ENCODE measurements at regions not wholly inside any gene's neighbourhood (a gene's known extent, or its start where the extent isn't known, plus 50 kb on each side); places are given as distances from the start of the nearest gene placed in this dataset.

- H3K9me1 ChIP-seq (ENCODE audit: control insufficient read depth, insufficient read depth, low read length), result no peaks in the 10 kb centered on the region
- intact Hi-C loops (cut with micrococcal nuclease), result no loop called here
- no peaks in the 10 kb centered on the region for H3K4me1 ChIP-seq (replicated peaks in 1 of 2; ENCODE audit: control insufficient read depth in 2 of 2, insufficient read depth in 2 of 2, low read length in 2 of 2)
- no peaks in the 10 kb centered on the region for H4K20me1 ChIP-seq (replicated peaks; ENCODE audit: control insufficient read depth, insufficient read depth, low read length)
- H3K79me2 ChIP-seq (ENCODE audit: control insufficient read depth, insufficient read depth, low read length), result no peaks in the 10 kb centered on the region
- no peak overlapping the region for H3K4me3 ChIP-seq
- CTCF ChIA-PET (ENCODE audit: low intra/inter-chr PET ratio), result no interaction called here
- H3K36me3 ChIP-seq (ENCODE audit: control insufficient read depth, insufficient read depth, low read length), result no peaks in the 10 kb centered on the region
- POLR2A ChIA-PET, result no interaction called here
- no peaks in the 10 kb centered on the region; the same call in 1 of the 2 replicates for H3K9me3 ChIP-seq (replicated peaks; ENCODE audit: control insufficient read depth, insufficient read depth, low read depth, low read length)
- no peak for DNase-seq (ENCODE audit: extremely low read depth in 1 of 4, low spot score in 3 of 4)
- no peak overlapping the region for H2AFZ ChIP-seq (ENCODE audit: low read depth, low read length)
- no peak for FAIRE-seq
- WGBS (ENCODE audit: insufficient coverage, low coverage, missing lambda C conversion rate), result 0% methylated on average over 4 of the region's 4 CpGs
- H3K4me2 ChIP-seq (ENCODE audit: insufficient read depth, low read length), result no peak overlapping the region
- in situ Hi-C loops (cut with MboI), result no loop called here
- no peak overlapping the region for H3K27ac ChIP-seq (ENCODE audit: extremely low read depth, low read depth, low read length)
- no peak for ATAC-seq
- H3K9ac ChIP-seq (ENCODE audit: insufficient read depth in 1 of 2, low read depth in 2 of 2, low read length in 2 of 2), result no peak overlapping the region
- H3K27me3 ChIP-seq (ENCODE audit: control insufficient read depth in 2 of 2, insufficient read depth in 2 of 2, low read length in 2 of 2), result no peaks in the 10 kb centered on the region
- BruUV-seq (replicated peaks), result no TSS peak
- TF ChIP-seq FOXK2 (conservative IDR thresholded peaks at IDR 0.05 in 1 of 2, IDR thresholded peaks at IDR 0.05 in 1 of 2; ENCODE audit: low read depth in 2 of 2) (no peak), JUND (IDR thresholded peaks at IDR 0.05; ENCODE audit: borderline replicate concordance, low read depth, low read length) (no peak), JUND (tag; IDR thresholded peaks at IDR 0.05; ENCODE audit: borderline replicate concordance, low read depth, low read length) (no peak), SOX6 (IDR thresholded peaks at IDR 0.05) (no peak), HEY1 (CRISPR knock-in tag; IDR thresholded peaks at IDR 0.05; ENCODE audit: borderline replicate concordance) (no peak), ZNF609 (CRISPR knock-in tag; IDR thresholded peaks at IDR 0.05; ENCODE audit: borderline replicate concordance) (no peak), E2F1 (CRISPR knock-in tag; IDR thresholded peaks at IDR 0.05) (no peak), TRIM25 (IDR thresholded peaks at IDR 0.05; ENCODE audit: borderline replicate concordance) (no peak), ZNF395 (CRISPR knock-in tag; IDR thresholded peaks at IDR 0.05) (no peak), MAFG (tag; conservative IDR thresholded peaks at IDR 0.05) (no peak), FOXA1 (IDR thresholded peaks at IDR 0.05; ENCODE audit: borderline replicate concordance) (no peak), MLX (CRISPR knock-in tag; conservative IDR thresholded peaks at IDR 0.05) (no peak), PTBP1 (IDR thresholded peaks at IDR 0.05; ENCODE audit: low read depth, low read length) (no peak)
Observed at GRCh38 chr2:14363137-14363536, 269.4 kb upstream of the LRATD1 start.
